Liver (tissue), 3 donors: ENCODE measurements at regions not wholly inside any gene's neighbourhood (a gene's known extent, or its start where the extent isn't known, plus 50 kb on each side); places are given as distances from the start of the nearest gene placed in this dataset.
"Not testable (repeated sequence)": the region's sequence is repeated elsewhere in the genome, so short reads cannot be mapped to it uniquely, and the experiment has no call there.

Experiments
- FOXA1 ChIP-seq: IDR thresholded peaks from 2 replicates; pipeline ENCODE4 v1.6.1; 2016; ENCODE audit warnings: antibody characterized with exemption
- GABPA ChIP-seq, 2 donors: IDR thresholded peaks in 1 of 2; conservative IDR thresholded peaks in 1 of 2; 2 replicates each; pipeline ENCODE4 v1.6.1; 2016; ENCODE audit warnings: antibody characterized with exemption in 2 of 2, mild to moderate bottlenecking in 1 of 2, moderate library complexity in 1 of 2
- HNF4G ChIP-seq: IDR thresholded peaks from 2 replicates; pipeline ENCODE4 v1.6.1; 2016; ENCODE audit warnings: antibody characterized with exemption
- RAD21 ChIP-seq, 2 donors: IDR thresholded peaks; 2 replicates each; pipeline ENCODE4 v1.6.1; 2016; ENCODE audit warnings: antibody characterized with exemption in 2 of 2, mild to moderate bottlenecking in 2 of 2
- REST ChIP-seq: IDR thresholded peaks from 2 replicates; pipeline ENCODE4 v1.6.1; 2016; ENCODE audit warnings: antibody characterized with exemption, mild to moderate bottlenecking
- YY1 ChIP-seq: IDR thresholded peaks from 2 replicates; pipeline ENCODE4 v1.6.1; 2016; ENCODE audit warnings: antibody characterized with exemption, mild to moderate bottlenecking
- TF ChIP-seq, protein P1 (sequence below): fragments of 150-350 bp; IDR thresholded peaks from 2 replicates; pipeline ENCODE4 v1.5.1; 2017; ENCODE audit warnings: improper control_type of control experiment, low read depth, low read length; ENCODE audit not compliant: missing input control
- TF ChIP-seq, protein P2 (sequence below): IDR thresholded peaks from 2 replicates; pipeline ENCODE4 v1.6.1; 2016; ENCODE audit warnings: antibody characterized with exemption
- donor health status: healthy.
- donor health status: healthy.

GRCh38 chrX:151066373-151066772 lies 83.2 kb downstream of the HMGB3 start:
- TF ChIP-seq, protein P1, sequence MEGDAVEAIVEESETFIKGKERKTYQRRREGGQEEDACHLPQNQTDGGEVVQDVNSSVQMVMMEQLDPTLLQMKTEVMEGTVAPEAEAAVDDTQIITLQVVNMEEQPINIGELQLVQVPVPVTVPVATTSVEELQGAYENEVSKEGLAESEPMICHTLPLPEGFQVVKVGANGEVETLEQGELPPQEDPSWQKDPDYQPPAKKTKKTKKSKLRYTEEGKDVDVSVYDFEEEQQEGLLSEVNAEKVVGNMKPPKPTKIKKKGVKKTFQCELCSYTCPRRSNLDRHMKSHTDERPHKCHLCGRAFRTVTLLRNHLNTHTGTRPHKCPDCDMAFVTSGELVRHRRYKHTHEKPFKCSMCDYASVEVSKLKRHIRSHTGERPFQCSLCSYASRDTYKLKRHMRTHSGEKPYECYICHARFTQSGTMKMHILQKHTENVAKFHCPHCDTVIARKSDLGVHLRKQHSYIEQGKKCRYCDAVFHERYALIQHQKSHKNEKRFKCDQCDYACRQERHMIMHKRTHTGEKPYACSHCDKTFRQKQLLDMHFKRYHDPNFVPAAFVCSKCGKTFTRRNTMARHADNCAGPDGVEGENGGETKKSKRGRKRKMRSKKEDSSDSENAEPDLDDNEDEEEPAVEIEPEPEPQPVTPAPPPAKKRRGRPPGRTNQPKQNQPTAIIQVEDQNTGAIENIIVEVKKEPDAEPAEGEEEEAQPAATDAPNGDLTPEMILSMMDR: not testable (repeated sequence)
- TF ChIP-seq REST; RAD21 (IDR thresholded peaks at IDR 0.05); GABPA (IDR thresholded peaks at IDR 0.05 in 1 of 2, conservative IDR thresholded peaks at IDR 0.05 in 1 of 2); HNF4G; FOXA1; YY1: not testable (repeated sequence)
- TF ChIP-seq, protein P2, sequence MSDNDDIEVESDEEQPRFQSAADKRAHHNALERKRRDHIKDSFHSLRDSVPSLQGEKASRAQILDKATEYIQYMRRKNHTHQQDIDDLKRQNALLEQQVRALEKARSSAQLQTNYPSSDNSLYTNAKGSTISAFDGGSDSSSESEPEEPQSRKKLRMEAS: not testable (repeated sequence)
